ENCODE measurements at regions not wholly inside any gene's neighbourhood (a gene's known extent, or its start where the extent isn't known, plus 50 kb on each side); places are given as distances from the start of the nearest gene placed in this dataset.
"Not testable (repeated sequence)": the region's sequence is repeated elsewhere in the genome, so short reads cannot be mapped to it uniquely, and the experiment has no call there.

- not testable (repeated sequence) for TF ChIP-seq CTCF (IDR thresholded peaks at IDR 0.05; ENCODE audit: extremely low read depth in 1 of 2, insufficient read depth in 1 of 2, low read depth in 1 of 2, low read length in 2 of 2); POLR2A (IDR thresholded peaks at IDR 0.05; ENCODE audit: low read depth, low read length); MAX (IDR thresholded peaks at IDR 0.05; ENCODE audit: insufficient read depth, insufficient read length)
These were observed 2395.9 kb upstream of the PCDH20 start for GRCh38 chr13:63811428-63812004.

Data from endothelial cell of umbilical vein (primary cell).